Sigmoid colon (tissue), 3 donors: ENCODE measurements at regions not wholly inside any gene's neighbourhood (a gene's known extent, or its start where the extent isn't known, plus 50 kb on each side); places are given as distances from the start of the nearest gene placed in this dataset.

Experiments used
- POLR2A ChIP-seq, 2 donors: fragments of 450-650 bp; IDR thresholded peaks; one replicate each; pipeline ENCODE4 v1.6.1; 2016; ENCODE audit warnings: antibody characterized with exemption in 2 of 2, mild to moderate bottlenecking in 2 of 2, moderate library complexity in 2 of 2
- TF ChIP-seq, protein P1 (sequence below), 4 experiments: fragments of 450-650 bp in 3 of 4; fragments of 200-600 bp in 1 of 4; IDR thresholded peaks; one replicate each; pipeline ENCODE4 v1.5.1; 2016 to 2019; ENCODE audit warnings: antibody characterized with exemption in 4 of 4, mild to moderate bottlenecking in 3 of 4, moderate library complexity in 2 of 4

DNA sequence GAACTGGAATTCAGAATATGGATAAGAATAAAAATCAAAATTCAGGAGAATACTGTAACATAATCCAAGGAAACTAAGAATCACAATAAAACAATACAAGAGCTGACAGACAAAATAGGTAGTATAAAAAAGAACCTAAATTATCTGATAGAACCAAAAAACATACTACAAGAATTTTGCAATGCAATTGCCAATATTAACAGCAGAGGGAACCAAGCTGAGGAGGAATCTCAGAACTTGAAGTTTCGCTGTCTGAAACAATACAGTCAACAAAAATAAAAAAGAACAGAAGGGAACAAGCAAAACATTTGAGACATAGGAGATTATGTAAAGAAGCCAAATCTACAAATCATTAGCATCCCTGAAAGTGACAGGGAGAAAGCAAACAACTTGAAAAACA lies 84.1 kb upstream of the GALNT13 start:
- TF ChIP-seq, protein P1, sequence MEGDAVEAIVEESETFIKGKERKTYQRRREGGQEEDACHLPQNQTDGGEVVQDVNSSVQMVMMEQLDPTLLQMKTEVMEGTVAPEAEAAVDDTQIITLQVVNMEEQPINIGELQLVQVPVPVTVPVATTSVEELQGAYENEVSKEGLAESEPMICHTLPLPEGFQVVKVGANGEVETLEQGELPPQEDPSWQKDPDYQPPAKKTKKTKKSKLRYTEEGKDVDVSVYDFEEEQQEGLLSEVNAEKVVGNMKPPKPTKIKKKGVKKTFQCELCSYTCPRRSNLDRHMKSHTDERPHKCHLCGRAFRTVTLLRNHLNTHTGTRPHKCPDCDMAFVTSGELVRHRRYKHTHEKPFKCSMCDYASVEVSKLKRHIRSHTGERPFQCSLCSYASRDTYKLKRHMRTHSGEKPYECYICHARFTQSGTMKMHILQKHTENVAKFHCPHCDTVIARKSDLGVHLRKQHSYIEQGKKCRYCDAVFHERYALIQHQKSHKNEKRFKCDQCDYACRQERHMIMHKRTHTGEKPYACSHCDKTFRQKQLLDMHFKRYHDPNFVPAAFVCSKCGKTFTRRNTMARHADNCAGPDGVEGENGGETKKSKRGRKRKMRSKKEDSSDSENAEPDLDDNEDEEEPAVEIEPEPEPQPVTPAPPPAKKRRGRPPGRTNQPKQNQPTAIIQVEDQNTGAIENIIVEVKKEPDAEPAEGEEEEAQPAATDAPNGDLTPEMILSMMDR (IDR thresholded peaks at IDR 0.05) = no peak
- TF ChIP-seq POLR2A (IDR thresholded peaks at IDR 0.05) = no peak
